Smooth muscle cell (in vitro differentiated cells): ENCODE measurements at regions not wholly inside any gene's neighbourhood (a gene's known extent, or its start where the extent isn't known, plus 50 kb on each side); places are given as distances from the start of the nearest gene placed in this dataset.

Experiments
- DNase-seq: peaks from one replicate; lab custom pipeline; 2025; ENCODE audit not compliant: unreplicated experiment; lab: John Stamatoyannopoulos, UW
- H2AFZ ChIP-seq: fragments of 200-600 bp; sonication (generic); 2 replicates; pipeline ENCODE4 v1.6.0; 2016; ENCODE audit warnings: antibody characterized with exemption, low read depth, mild to moderate bottlenecking
- H3F3A ChIP-seq: fragments of 200-600 bp; sonication (generic); 2 replicates; pipeline ENCODE4 v1.6.0; 2017; ENCODE audit warnings: antibody characterized with exemption, low read depth
- H3K27ac ChIP-seq: fragments of 200-600 bp; sonication (generic); 2 replicates; pipeline ENCODE4 v1.5.1; 2016; ENCODE audit warnings: low read depth, mild to moderate bottlenecking
- H3K27me3 ChIP-seq: fragments of 200-600 bp; sonication (generic); 2 replicates; pipeline ENCODE4 v1.6.1; 2016; ENCODE audit warnings: low read depth, mild to moderate bottlenecking
- H3K36me3 ChIP-seq: fragments of 200-600 bp; sonication (generic); 2 replicates; pipeline ENCODE4 v1.5.1; 2016; ENCODE audit warnings: low read depth
- H3K4me1 ChIP-seq: fragments of 200-600 bp; sonication (generic); 2 replicates; pipeline ENCODE4 v1.5.1; 2016; ENCODE audit warnings: low read depth
- H3K4me2 ChIP-seq: fragments of 200-600 bp; sonication (generic); 2 replicates; pipeline ENCODE4 v1.6.0; 2016; ENCODE audit warnings: mild to moderate bottlenecking
- H3K4me3 ChIP-seq: fragments of 200-600 bp; sonication (generic); 2 replicates; pipeline ENCODE4 v1.5.1; 2016; ENCODE audit warnings: mild to moderate bottlenecking
- H3K79me2 ChIP-seq: fragments of 200-600 bp; sonication (generic); 2 replicates; pipeline ENCODE4 v1.6.0; 2016; ENCODE audit warnings: low read depth, mild to moderate bottlenecking
- H3K9ac ChIP-seq: fragments of 200-600 bp; sonication (generic); 2 replicates; pipeline ENCODE4 v1.6.0; 2016; ENCODE audit warnings: low read depth
- H3K9me3 ChIP-seq: fragments of 200-600 bp; sonication (generic); replicated peaks from 2 replicates; pipeline ENCODE4 v1.5.1; 2016; ENCODE audit warnings: low read depth
- H4K20me1 ChIP-seq: fragments of 200-600 bp; sonication (generic); 2 replicates; pipeline ENCODE4 v1.6.0; 2016; ENCODE audit warnings: low read depth
- CTCF ChIP-seq: fragments of 200-600 bp; sonication (generic); IDR thresholded peaks from 2 replicates; pipeline ENCODE4 v1.5.1; 2017; ENCODE audit warnings: borderline replicate concordance, mild to moderate bottlenecking, antibody characterized with exemption; ENCODE audit not compliant: insufficient read depth, poor library complexity, severe bottlenecking
- WGBS: methylation state at CpG from one replicate; pipeline ENCODE4 v1.1.7; 2016; ENCODE audit warnings: low lambda C conversion rate; 5-methylcytosine and 5-hydroxymethylcytosine counted together

GRCh38 chr10:2019281-2019680 is 282.0 kb upstream of the ADARB2 start:
- H3K4me3 ChIP-seq, result no peak overlapping the region
- no peak for DNase-seq
- no peak overlapping the region for H3K4me2 ChIP-seq
- H4K20me1 ChIP-seq, result no peaks in the 10 kb centered on the region
- no peaks in the 10 kb centered on the region for H3K4me1 ChIP-seq
- H3F3A ChIP-seq, result no peaks in the 10 kb centered on the region
- no peak for TF ChIP-seq CTCF
- no peak overlapping the region for H3K27ac ChIP-seq
- peaks cover 4% of the 10 kb centered on the region for H3K27me3 ChIP-seq
- H3K79me2 ChIP-seq, result no peaks in the 10 kb centered on the region
- no peaks in the 10 kb centered on the region for H3K36me3 ChIP-seq
- 99% methylated on average over 3 of the region's 3 CpGs for WGBS
- no peak overlapping the region for H2AFZ ChIP-seq
- no peaks in the 10 kb centered on the region for H3K9me3 ChIP-seq
- no peak overlapping the region for H3K9ac ChIP-seq

GRCh38 chr10:2014541-2014940 is 277.2 kb upstream of the ADARB2 start:
- 88% methylated on average over 12 of the region's 12 CpGs for WGBS
- Histone ChIP-seq H3K4me3 (no peak overlapping the region), H2AFZ (no peak overlapping the region), H3F3A (no peaks in the 10 kb centered on the region), H3K9ac (no peak overlapping the region), H3K79me2 (no peaks in the 10 kb centered on the region), H3K4me2 (no peak overlapping the region), H3K27ac (no peak overlapping the region), H4K20me1 (no peaks in the 10 kb centered on the region), H3K9me3 (no peaks in the 10 kb centered on the region), H3K27me3 (peaks cover 4% of the 10 kb centered on the region), H3K36me3 (no peaks in the 10 kb centered on the region), H3K4me1 (no peaks in the 10 kb centered on the region)
- no peak for DNase-seq
- TF ChIP-seq CTCF, result no peak

GRCh38 chr10:2012209-2012608 is 274.9 kb upstream of the ADARB2 start:
- no peak overlapping the region for H3K4me2 ChIP-seq
- H4K20me1 ChIP-seq, result no peaks in the 10 kb centered on the region
- DNase-seq, result no peak
- peaks cover 4% of the 10 kb centered on the region for H3K27me3 ChIP-seq
- WGBS, result 81% methylated on average over 5 of the region's 5 CpGs
- no peaks in the 10 kb centered on the region for H3K79me2 ChIP-seq
- no peaks in the 10 kb centered on the region for H3K4me1 ChIP-seq
- H3K4me3 ChIP-seq, result no peak overlapping the region
- H2AFZ ChIP-seq, result no peak overlapping the region
- H3K9me3 ChIP-seq, result no peaks in the 10 kb centered on the region
- H3K27ac ChIP-seq, result no peak overlapping the region
- no peak overlapping the region for H3K9ac ChIP-seq
- H3F3A ChIP-seq, result no peaks in the 10 kb centered on the region
- H3K36me3 ChIP-seq, result no peaks in the 10 kb centered on the region
- TF ChIP-seq CTCF, result no peak

GRCh38 chr10:2011106-2011716 is 273.9 kb upstream of the ADARB2 start:
- no peaks in the 10 kb centered on the region for H3K9me3 ChIP-seq
- H2AFZ ChIP-seq, result no peak overlapping the region
- no peak for DNase-seq

More at GRCh38 chr10:2011106-2011716, 273.9 kb upstream of the ADARB2 start:
- Histone ChIP-seq H3K4me2 (no peak overlapping the region), H3K4me3 (no peak overlapping the region), H3K27ac (no peak overlapping the region), H3K27me3 (peaks cover 4% of the 10 kb centered on the region), H3K79me2 (no peaks in the 10 kb centered on the region), H3K4me1 (no peaks in the 10 kb centered on the region), H3K9ac (no peak overlapping the region), H3F3A (no peaks in the 10 kb centered on the region), H4K20me1 (no peaks in the 10 kb centered on the region), H3K36me3 (no peaks in the 10 kb centered on the region)
- WGBS, result 79% methylated on average over 14 of the region's 14 CpGs
- no peak for TF ChIP-seq CTCF
